Vagina (tissue), 2 donors: ENCODE measurements at regions not wholly inside any gene's neighbourhood (a gene's known extent, or its start where the extent isn't known, plus 50 kb on each side); places are given as distances from the start of the nearest gene placed in this dataset.

Experiments
- DNase-seq, 2 donors: peaks; one replicate each; pipeline ENCODE4 v3.0.0-alpha.2; 2017; ENCODE audit errors: extremely low spot score in 2 of 2
- H3K27ac ChIP-seq: fragments of 200-600 bp; sonication (generic); one replicate; pipeline ENCODE4 v1.5.1; 2019
- H3K27me3 ChIP-seq: fragments of 200-600 bp; sonication (generic); one replicate; pipeline ENCODE4 v1.5.1; 2019
- H3K36me3 ChIP-seq, 2 donors: fragments of 200-600 bp; sonication (generic); one replicate each; pipeline ENCODE4 v1.5.1; 2017 to 2019
- H3K4me1 ChIP-seq: fragments of 200-600 bp; sonication (generic); one replicate; pipeline ENCODE4 v1.5.1; 2019
- H3K4me3 ChIP-seq, 2 donors: fragments of 200-600 bp; sonication (generic); 1 replicate in 1 of 2; 2 replicates in 1 of 2; pipeline ENCODE4 v1.5.1; 2016 to 2019
- H3K9me3 ChIP-seq: fragments of 200-600 bp; sonication (generic); one replicate; pipeline ENCODE4 v1.5.1; 2019
- POLR2A ChIP-seq, 2 donors: fragments of 450-650 bp; IDR thresholded peaks; one replicate each; pipeline ENCODE4 v1.6.1; 2017; ENCODE audit warnings: antibody characterized with exemption in 2 of 2, mild to moderate bottlenecking in 2 of 2, moderate library complexity in 2 of 2
- POLR2AphosphoS5 ChIP-seq, 2 donors: sonication (generic); formaldehyde crosslinking; IDR thresholded peaks; one replicate each; pipeline ENCODE4 v1.9.0; 2017; ENCODE audit warnings: antibody characterized with exemption in 2 of 2, mild to moderate bottlenecking in 2 of 2, low read depth in 1 of 2; ENCODE audit not compliant: insufficient read depth in 1 of 2
- intact Hi-C: fragments of 100-400 bp; cut with DNase I; formaldehyde crosslinking; loops from one replicate; pipeline ENCODE4 v1.15.1; 2023
- TF ChIP-seq, protein P1 (sequence below), 3 experiments: fragments of 450-650 bp in 2 of 3; fragments of 200-600 bp in 1 of 3; sonication (generic) in 1 of 3; IDR thresholded peaks; one replicate each; pipeline ENCODE4 v1.5.1; 2017 to 2019; ENCODE audit warnings: antibody characterized with exemption in 3 of 3, mild to moderate bottlenecking in 2 of 3, moderate library complexity in 2 of 3

DNA sequence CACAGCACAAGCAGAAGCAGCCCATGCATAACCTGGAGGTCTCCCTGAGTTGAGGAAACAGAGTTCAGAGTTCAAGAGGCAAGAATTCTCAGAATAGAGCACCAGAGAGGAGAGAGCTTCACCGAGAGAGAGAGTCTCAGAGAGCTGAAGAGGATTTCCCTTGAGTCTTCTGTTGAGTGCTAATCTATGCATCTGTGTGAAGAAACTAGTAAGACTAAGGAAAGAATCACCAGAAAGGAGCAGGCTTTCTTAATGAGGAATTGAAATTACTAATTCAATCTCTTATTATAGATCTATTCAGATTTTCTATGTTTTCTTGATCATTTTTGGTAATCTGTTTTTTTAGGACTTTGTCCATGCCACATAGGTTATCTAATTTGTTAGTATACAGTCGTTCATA lies 89.3 kb upstream of the CTAGE1 start:
- TF ChIP-seq POLR2A (IDR thresholded peaks at IDR 0.05), result no peak
- TF ChIP-seq, protein P1, sequence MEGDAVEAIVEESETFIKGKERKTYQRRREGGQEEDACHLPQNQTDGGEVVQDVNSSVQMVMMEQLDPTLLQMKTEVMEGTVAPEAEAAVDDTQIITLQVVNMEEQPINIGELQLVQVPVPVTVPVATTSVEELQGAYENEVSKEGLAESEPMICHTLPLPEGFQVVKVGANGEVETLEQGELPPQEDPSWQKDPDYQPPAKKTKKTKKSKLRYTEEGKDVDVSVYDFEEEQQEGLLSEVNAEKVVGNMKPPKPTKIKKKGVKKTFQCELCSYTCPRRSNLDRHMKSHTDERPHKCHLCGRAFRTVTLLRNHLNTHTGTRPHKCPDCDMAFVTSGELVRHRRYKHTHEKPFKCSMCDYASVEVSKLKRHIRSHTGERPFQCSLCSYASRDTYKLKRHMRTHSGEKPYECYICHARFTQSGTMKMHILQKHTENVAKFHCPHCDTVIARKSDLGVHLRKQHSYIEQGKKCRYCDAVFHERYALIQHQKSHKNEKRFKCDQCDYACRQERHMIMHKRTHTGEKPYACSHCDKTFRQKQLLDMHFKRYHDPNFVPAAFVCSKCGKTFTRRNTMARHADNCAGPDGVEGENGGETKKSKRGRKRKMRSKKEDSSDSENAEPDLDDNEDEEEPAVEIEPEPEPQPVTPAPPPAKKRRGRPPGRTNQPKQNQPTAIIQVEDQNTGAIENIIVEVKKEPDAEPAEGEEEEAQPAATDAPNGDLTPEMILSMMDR (IDR thresholded peaks at IDR 0.05), result no peak
- no peak for TF ChIP-seq POLR2AphosphoS5 (IDR thresholded peaks at IDR 0.05; ENCODE audit: insufficient read depth in 1 of 2, low read depth in 1 of 2)
- Histone ChIP-seq H3K4me3 (no peak overlapping the region), H3K4me1 (peaks cover 13% of the 10 kb centered on the region), H3K9me3 (no peaks in the 10 kb centered on the region), H3K36me3 (no peaks in the 10 kb centered on the region), H3K27me3 (no peaks in the 10 kb centered on the region), H3K27ac (no peak overlapping the region)
- no peak for DNase-seq
- intact Hi-C loops, result no loop called here

DNA sequence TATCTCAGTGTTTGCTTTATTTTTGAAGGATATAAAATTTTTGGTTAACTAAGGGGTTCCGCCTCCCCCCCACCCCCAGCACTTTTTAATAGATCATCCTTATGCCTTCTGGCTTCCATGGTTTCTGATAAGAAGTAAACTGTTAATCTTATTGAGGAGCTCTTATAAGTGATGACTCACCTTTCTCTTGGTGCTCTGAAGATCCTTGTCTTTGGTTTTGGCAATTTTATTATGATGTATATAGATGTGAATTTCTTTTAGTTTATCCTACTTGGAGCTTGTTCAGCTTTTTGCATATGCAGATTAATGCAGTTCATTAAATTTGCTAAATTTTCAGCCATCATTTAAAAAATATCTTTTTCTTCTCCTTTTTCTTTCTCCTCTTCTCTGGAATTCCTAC lies 91.7 kb upstream of the CTAGE1 start:
- no peaks in the 10 kb centered on the region for H3K27me3 ChIP-seq
- no peaks in the 10 kb centered on the region for H3K36me3 ChIP-seq
- no peak overlapping the region for H3K4me3 ChIP-seq
- intact Hi-C loops, result no loop called here
- TF ChIP-seq, protein P1 (IDR thresholded peaks at IDR 0.05), result no peak
- no peak for TF ChIP-seq POLR2AphosphoS5 (IDR thresholded peaks at IDR 0.05; ENCODE audit: insufficient read depth in 1 of 2, low read depth in 1 of 2)
- no peak for TF ChIP-seq POLR2A (IDR thresholded peaks at IDR 0.05)
- H3K27ac ChIP-seq, result no peak overlapping the region
- H3K4me1 ChIP-seq, result peaks cover 6% of the 10 kb centered on the region
- H3K9me3 ChIP-seq, result no peaks in the 10 kb centered on the region
- no peak for DNase-seq

DNA sequence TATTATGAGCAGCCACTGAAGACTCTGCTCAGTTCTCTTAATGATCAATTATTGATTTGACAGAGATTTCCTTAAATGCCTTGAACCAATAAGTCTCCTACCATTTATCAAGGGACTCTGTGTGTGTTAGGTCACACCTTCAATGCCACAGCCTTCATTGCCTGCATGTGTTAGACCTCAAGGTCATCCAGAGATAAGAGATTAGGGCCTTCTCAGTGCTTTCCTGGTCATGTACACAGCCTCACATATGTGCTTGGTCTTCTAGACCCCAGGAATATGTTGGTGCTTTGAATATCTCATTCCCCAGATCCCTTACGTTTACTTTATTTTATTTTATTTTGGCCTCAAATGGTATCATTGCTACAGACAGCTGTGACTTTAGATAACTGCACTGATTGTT lies 93.0 kb upstream of the CTAGE1 start:
- TF ChIP-seq POLR2A (IDR thresholded peaks at IDR 0.05), result no peak
- TF ChIP-seq, protein P1 (IDR thresholded peaks at IDR 0.05), result no peak
- no peak for TF ChIP-seq POLR2AphosphoS5 (IDR thresholded peaks at IDR 0.05; ENCODE audit: insufficient read depth in 1 of 2, low read depth in 1 of 2)
- DNase-seq, result no peak
- H3K9me3 ChIP-seq, result no peaks in the 10 kb centered on the region
- H3K27me3 ChIP-seq, result no peaks in the 10 kb centered on the region
- no peaks in the 10 kb centered on the region for H3K36me3 ChIP-seq
- no peak overlapping the region for H3K4me3 ChIP-seq
- no peaks in the 10 kb centered on the region for H3K4me1 ChIP-seq
- intact Hi-C loops, result no loop called here
- H3K27ac ChIP-seq, result no peak overlapping the region

DNA sequence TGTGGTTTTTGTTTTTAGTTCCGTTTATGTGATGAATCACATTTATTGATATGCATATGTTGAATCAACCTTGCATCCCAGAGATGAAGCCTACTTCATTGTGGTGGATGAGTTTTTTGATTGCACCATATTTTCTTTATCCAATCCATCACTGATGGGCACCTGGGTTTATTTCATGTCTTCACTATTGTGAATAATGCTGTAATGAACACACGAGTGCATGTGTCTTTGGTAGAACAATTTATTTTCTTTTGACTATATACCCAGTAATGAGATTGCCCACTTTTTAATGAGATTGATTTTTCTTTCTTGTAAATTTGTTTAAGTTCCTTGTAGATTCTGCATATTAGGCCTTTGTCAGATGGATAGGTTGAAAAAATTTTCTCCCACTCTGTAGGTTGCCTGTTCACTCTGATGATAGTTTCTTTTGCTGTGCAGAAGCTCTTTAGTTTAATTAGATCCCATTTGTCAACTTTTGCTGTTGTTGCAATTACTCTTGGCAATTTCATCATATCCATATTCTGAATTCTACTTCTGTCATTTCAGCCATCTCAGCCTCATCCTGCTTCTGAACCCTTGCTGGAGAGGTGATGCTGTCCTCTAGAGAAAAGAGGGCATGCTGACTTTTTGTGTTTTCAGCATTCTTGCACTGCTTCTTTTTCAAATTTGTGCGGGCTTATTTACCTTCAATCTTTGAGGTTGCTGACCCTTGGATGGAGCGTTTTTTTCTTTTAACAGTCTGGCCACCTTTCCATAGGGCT lies 96.2 kb upstream of the CTAGE1 start:
- DNase-seq, result no peak
- Histone ChIP-seq H3K4me3 (no peak overlapping the region), H3K4me1 (no peaks in the 10 kb centered on the region), H3K36me3 (no peaks in the 10 kb centered on the region), H3K9me3 (no peaks in the 10 kb centered on the region), H3K27ac (no peak overlapping the region), H3K27me3 (no peaks in the 10 kb centered on the region)
- intact Hi-C loops, result loop anchor here (1.0 kb wide), 1 partner anchor 28 kb away; no protein-coding TSS in a partner anchor
- TF ChIP-seq POLR2AphosphoS5 (IDR thresholded peaks at IDR 0.05; ENCODE audit: insufficient read depth in 1 of 2, low read depth in 1 of 2), result no peak
- TF ChIP-seq, protein P1 (IDR thresholded peaks at IDR 0.05), result no peak
- no peak for TF ChIP-seq POLR2A (IDR thresholded peaks at IDR 0.05)

DNA sequence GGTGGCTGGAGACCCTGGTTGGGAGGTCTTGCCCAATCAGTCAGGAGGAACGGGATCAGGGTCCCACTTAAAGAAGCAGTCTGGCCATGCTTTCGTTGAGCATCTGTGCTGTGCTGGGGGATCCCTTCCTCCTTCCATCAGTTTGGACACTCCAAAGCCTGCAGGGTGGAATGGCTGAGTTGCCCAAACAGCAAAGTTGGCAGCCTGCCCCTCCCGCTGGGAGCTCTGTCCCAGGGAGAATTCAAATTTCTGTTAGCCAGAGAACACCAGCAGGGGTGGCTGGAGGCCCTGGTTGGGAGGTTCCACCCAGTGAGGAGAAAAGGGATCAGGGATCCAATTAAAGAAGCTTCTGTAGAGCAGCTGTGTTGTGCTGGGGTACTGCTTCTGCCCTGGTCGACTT lies 96.9 kb upstream of the CTAGE1 start:
- Histone ChIP-seq H3K27ac (no peak overlapping the region), H3K9me3 (no peaks in the 10 kb centered on the region), H3K4me1 (no peaks in the 10 kb centered on the region), H3K4me3 (no peak overlapping the region), H3K27me3 (no peaks in the 10 kb centered on the region), H3K36me3 (no peaks in the 10 kb centered on the region)
- intact Hi-C loops, result no loop called here
- DNase-seq, result no peak
- no peak for TF ChIP-seq POLR2AphosphoS5 (IDR thresholded peaks at IDR 0.05; ENCODE audit: insufficient read depth in 1 of 2, low read depth in 1 of 2)
- TF ChIP-seq POLR2A (IDR thresholded peaks at IDR 0.05), result no peak
- TF ChIP-seq, protein P1 (IDR thresholded peaks at IDR 0.05), result no peak
